ENCODE measurements at regions not wholly inside any gene's neighbourhood (a gene's known extent, or its start where the extent isn't known, plus 50 kb on each side); places are given as distances from the start of the nearest gene placed in this dataset.
"Not testable (repeated sequence)": the region's sequence is repeated elsewhere in the genome, so short reads cannot be mapped to it uniquely, and the experiment has no call there.

- intact Hi-C loops (cut with DNase I) = no loop called here
- 69 to 79% methylated on average over 3 of the region's 3 CpGs for WGBS, 2 donors
- Histone ChIP-seq H3K9me3 (no peaks in the 10 kb centered on the region), H3K27me3 (no peaks in the 10 kb centered on the region), H3K27ac (no peak overlapping the region), H3K4me1 (peaks cover 9 to 16% of the 10 kb centered on the region in 2 donors), H3K4me3 (replicated peaks in 1 of 3) (no peak overlapping the region), H3K36me3 (no peaks in the 10 kb centered on the region)
- no peak for DNase-seq
- no peak for TF ChIP-seq POLR2A (IDR thresholded peaks at IDR 0.05)
- no peak for TF ChIP-seq CTCF (IDR thresholded peaks at IDR 0.05)
Observed at GRCh38 chr2:19101968-19102367, 256.5 kb downstream of the OSR1 start.

GRCh38 chr2:19100570-19100969 lies 257.9 kb downstream of the OSR1 start:
- H3K9me3 ChIP-seq = no peaks in the 10 kb centered on the region
- WGBS, 2 donors = 47 to 51% methylated on average over 2 of the region's 2 CpGs
- intact Hi-C loops (cut with DNase I) = no loop called here
- H3K27ac ChIP-seq = peak overlapping the region; percentile 22 to 37 (median 36)
- H3K4me3 ChIP-seq (replicated peaks in 1 of 3) = no peak overlapping the region
- TF ChIP-seq POLR2A (IDR thresholded peaks at IDR 0.05) = no peak
- no peak for TF ChIP-seq CTCF (IDR thresholded peaks at IDR 0.05)
- no peaks in the 10 kb centered on the region for H3K27me3 ChIP-seq
- DNase-seq = peak in 1 of 2 donors; percentile 21
- H3K4me1 ChIP-seq = peaks cover 9 to 16% of the 10 kb centered on the region in 2 donors
- no peaks in the 10 kb centered on the region for H3K36me3 ChIP-seq

DNA sequence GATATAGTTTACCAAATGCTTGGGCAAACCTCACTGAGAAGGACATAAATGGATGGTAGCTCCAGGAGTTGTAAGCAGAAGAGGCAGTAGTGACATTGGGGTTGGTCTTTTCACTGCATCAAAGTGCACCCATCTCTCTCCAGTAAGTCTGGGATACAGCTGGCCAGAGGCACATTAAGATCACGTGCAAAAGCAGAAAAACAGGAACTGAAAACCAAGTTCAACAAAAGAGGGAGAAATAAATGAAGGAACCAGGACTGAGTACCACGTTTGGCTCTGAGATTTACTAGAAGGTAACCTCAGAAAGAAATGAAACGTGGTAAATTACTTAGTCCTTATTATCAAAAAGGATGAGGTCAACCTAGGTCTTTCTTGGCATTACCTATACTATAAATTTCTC lies 259.2 kb downstream of the OSR1 start:
- intact Hi-C loops (cut with DNase I) = no loop called here
- Histone ChIP-seq H3K9me3 (no peaks in the 10 kb centered on the region), H3K27me3 (no peaks in the 10 kb centered on the region), H3K4me1 (peaks cover 9 to 14% of the 10 kb centered on the region in 2 donors), H3K36me3 (no peaks in the 10 kb centered on the region), H3K4me3 (replicated peaks in 1 of 3) (no peak overlapping the region), H3K27ac (no peak overlapping the region)
- no peak for TF ChIP-seq POLR2A (IDR thresholded peaks at IDR 0.05)
- TF ChIP-seq CTCF (IDR thresholded peaks at IDR 0.05) = no peak
- DNase-seq = no peak
- 83 to 85% methylated on average over 3 of the region's 3 CpGs for WGBS, 2 donors

DNA sequence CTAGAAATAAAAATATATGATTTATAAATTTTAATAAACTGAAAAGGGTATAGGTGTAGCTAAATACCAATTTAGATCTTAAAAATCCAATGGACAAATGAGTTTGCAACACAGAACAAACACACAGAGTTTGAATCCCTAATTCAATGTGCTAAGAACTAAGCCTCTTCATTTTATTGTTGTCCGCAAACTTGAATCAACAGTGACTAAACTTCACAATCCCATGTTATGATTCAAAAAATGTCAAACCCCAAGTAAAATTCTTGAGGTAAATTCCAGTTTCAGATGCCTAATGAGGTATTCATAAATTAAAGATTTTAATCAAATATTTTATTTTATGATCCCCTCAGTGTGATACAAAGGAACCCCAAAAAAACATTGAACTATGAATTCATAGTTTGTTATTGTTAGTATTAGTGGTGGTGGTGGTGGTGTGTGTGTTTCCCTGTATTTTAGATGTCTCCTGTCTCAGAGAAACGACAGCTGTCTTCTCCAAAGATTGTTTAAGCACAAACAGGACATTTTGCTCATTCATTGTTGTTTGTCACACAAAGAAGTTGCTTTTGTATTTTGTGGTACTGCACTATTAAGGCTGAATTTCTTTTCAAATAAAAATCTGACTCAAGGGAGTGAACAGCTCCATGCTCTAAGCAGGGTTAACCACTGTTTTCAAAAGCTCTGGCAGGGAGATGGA lies 259.8 kb downstream of the OSR1 start:
- TF ChIP-seq POLR2A (IDR thresholded peaks at IDR 0.05) (no peak), CTCF (IDR thresholded peaks at IDR 0.05) (no peak)
- Histone ChIP-seq H3K36me3 (no peaks in the 10 kb centered on the region), H3K4me3 (replicated peaks in 1 of 3) (no peak overlapping the region), H3K9me3 (no peaks in the 10 kb centered on the region), H3K4me1 (peaks cover 9 to 14% of the 10 kb centered on the region in 2 donors), H3K27ac (no peak overlapping the region), H3K27me3 (no peaks in the 10 kb centered on the region)
- no peak for DNase-seq
- WGBS, 2 donors = 92% methylated on average over 2 of the region's 2 CpGs
- intact Hi-C loops (cut with DNase I) = no loop called here

GRCh38 chr2:19089476-19089875 lies 268.9 kb downstream of the OSR1 start:
- H3K9me3 ChIP-seq; H3K4me3 ChIP-seq (replicated peaks in 1 of 3); H3K27ac ChIP-seq; intact Hi-C loops (cut with DNase I); H3K4me1 ChIP-seq; DNase-seq; H3K36me3 ChIP-seq; H3K27me3 ChIP-seq: not testable (repeated sequence)
- 49 to 50% methylated on average over 3 to 5 of the region's 5 CpGs for WGBS, 2 donors

All from thyroid gland (tissue), 4 donors.